GM18511 (cell line): ENCODE measurements at regions not wholly inside any gene's neighbourhood (a gene's known extent, or its start where the extent isn't known, plus 50 kb on each side); places are given as distances from the start of the nearest gene placed in this dataset.

Experiments used
- ATAC-seq: cut with Tn5 transposase; IDR thresholded peaks from one replicate; pipeline ENCODE4 v1.9.1; 2021; ENCODE audit warnings: mild to moderate bottlenecking, moderate library complexity; ENCODE audit not compliant: unreplicated experiment

DNA sequence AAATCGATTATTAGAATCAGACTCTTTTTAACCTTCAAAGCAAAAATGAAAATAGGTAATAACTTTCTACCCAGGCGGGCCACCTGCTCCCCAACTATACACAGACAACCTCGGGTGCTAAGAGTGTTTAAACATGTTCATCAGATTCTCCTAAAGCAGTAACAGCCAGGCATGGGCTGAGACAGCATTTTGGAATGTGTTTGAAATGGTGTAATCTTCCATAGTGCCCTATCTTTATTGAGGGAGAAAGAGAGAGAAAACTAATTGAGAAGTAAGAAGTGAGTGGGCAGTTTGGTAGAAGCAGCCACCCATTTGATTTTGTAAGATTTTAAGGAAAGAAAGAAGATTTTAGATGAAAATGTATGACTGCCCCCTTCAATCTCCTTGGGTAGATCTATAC, 196.1 kb upstream of the CTAGE1 start:
- ATAC-seq = no peak

DNA sequence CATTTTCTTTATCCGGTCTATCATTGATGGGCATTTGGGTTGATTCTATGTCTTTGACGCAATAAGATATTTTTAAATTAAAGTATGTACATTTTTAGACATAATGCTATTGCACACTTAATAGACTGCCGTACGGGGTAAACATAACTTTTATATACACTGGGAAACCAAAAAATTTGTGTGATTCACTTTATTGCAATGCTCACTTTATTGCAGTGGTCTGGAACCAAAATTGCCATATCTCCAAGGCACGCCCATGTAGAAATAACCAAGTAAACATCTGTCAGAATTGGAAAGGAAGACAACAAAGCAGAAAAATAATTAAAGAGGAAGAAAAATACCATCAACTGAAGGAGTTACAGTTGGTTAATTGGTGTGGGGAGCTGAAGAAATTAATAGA, 205.8 kb upstream of the CTAGE1 start:
- ATAC-seq = no peak

DNA sequence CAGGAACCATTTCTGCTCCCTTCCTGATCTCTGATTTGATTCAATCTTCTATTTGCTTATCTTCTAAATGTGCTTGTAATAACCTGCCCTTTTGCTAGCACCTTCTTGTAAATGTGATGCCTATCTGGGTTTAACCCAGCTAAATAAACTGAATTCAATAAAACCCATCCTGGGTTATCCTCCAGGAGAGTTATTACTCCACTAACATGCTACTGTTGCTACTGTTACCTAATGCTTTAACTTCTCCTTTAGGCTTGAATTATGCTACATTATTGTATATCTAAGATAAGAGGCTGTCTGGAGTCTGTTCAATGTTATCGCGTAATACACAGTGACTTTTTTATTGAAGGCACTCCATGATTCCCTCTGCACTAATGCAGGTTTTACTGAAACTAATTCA, 206.5 kb upstream of the CTAGE1 start:
- no peak for ATAC-seq

GRCh38 chr18:22625406-22625805, 207.7 kb upstream of the CTAGE1 start:
- ATAC-seq = no peak

DNA sequence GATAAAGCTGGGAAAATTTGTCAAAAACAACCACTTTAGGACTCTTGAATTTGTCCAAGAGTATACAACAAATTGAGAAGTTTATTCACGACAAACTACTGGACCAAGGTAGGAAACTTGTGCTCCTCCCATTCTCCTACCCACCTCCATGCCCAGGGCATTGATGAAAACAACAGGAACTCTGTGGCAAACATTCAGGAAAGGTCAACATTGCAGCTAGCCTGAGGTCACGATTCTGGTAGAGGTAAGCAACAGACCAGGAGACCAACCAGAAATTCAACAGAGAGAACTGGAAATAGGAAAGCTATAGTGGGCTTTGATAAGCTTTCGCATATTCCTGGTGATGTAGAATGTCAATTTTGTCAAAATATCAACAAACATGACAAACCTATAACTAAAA, 209.1 kb upstream of the CTAGE1 start:
- ATAC-seq = no peak

DNA sequence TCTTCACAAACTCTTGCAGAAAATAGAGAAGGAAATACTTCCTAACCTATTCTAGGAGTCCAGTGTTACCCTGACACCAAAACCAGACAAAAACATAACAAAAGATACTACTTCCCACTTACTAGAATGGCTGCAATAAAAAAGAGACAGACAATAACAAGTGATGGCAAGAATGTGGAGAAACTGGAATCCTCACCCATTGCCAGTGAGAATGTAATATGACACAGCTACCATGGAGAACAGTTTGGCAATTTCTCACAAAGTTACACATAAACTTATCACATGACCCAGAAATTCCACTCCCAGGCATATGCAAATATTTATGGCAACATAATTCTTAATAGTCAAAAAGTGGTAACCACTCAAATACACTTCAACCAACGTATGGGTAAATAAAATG, 209.8 kb upstream of the CTAGE1 start:
- no peak for ATAC-seq

DNA sequence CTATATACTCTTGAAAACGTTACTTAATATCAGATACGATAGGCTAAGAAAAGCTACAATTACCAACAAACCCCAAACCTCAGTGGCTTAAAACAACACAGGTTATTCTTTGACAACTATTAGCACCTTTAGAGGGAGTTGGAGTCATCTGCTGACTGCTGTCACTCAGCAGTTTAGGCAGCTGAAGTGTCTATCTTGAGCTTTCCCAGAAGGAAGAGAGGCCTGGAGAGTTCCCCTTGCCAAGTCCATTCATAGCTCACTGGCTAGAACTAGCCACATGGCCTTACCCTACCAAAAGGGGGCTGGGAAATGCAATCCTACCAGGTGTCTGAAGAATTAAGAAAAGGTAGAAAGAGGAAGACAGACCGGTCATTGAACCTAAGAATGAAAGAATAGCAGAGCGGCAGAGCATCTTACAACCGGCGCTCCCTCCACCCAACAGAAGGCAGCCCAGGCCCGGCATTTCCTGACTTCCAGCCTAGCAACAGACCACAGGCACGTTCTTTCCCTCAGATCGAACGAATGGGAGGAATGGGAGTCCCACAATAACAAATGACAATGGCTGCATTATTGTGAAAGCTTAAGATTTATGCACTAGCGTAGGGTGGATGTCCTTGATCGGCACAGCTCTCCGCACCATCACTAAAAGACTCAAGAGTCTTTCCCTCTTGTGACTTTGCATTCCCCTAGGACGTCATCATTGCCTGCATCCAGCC, 211.2 kb upstream of the CTAGE1 start:
- ATAC-seq = no peak

DNA sequence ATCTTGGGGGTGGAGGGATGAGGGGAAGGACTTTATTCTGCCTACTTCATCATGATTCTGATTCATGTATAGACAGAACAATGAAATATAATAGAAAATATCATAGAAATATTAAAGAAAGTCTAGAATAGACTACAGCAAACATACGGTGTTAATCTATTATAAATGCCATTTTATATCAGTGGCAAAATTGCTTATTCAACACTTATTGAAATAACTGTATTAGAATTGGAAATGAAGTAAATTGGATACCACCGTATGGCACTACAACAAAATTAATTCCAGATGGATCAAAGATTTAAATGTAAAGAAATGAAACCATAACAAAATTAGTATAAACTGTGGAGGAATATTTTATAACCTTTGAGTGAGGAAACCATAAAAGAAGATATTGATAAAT, 213.3 kb upstream of the CTAGE1 start:
- ATAC-seq = no peak

GRCh38 chr18:22632191-22632590, 214.5 kb upstream of the CTAGE1 start:
- ATAC-seq = no peak

GRCh38 chr18:22634464-22634863, 216.7 kb upstream of the CTAGE1 start:
- no peak for ATAC-seq

GRCh38 chr18:22637787-22638186, 220.1 kb upstream of the CTAGE1 start:
- no peak for ATAC-seq

DNA sequence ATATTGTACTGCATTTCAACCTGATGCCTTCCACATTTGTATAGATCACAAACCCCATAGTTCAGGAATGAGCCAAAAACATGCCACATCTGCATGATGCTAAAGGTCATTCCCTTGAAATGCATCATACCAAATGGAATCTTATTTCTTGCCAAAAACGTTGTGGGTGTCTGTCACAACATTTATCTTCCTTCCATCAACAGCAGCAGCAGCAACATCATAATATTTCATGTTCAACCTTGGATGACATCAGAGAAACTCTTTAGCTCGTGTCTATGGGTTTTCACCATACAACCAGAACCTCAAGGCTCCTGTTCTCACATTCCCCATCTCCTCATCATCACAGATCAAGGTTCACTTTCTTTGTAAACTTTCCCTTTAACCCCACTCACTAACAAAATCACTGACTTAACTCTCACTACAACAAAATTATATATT, 221.3 kb upstream of the CTAGE1 start:
- ATAC-seq = no peak

- no peak for ATAC-seq
Measured at GRCh38 chr18:22639561-22639960, 221.8 kb upstream of the CTAGE1 start.

DNA sequence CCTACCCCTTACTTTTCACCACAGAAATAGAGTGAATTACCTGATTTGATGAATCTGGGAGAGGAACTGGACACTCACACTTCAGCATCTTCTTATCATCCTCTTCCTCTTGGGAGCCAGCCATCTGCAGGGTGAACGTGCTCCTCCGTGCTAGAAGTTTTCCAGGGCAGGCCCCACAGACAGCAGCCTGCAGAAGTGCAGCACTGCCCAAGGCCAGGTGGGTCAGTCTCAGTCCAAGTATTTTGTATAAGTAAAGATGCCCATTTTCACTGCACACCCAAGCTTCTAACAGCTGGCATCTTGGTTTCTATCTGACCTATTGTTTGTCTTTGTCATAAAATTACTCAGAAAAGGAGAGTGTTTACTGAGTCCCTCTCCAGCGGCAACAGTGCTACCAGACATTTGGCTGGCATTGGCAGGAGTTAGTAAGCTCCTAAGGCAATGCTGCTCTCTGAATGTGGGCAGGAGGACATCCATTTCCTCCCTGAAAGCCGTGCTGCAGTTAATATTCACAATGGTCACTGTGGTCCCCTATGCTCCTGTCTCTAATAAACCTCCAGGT, 222.6 kb upstream of the CTAGE1 start:
- ATAC-seq = no peak

- ATAC-seq = no peak
Measured at GRCh38 chr18:22641958-22642357, 224.2 kb upstream of the CTAGE1 start.

DNA sequence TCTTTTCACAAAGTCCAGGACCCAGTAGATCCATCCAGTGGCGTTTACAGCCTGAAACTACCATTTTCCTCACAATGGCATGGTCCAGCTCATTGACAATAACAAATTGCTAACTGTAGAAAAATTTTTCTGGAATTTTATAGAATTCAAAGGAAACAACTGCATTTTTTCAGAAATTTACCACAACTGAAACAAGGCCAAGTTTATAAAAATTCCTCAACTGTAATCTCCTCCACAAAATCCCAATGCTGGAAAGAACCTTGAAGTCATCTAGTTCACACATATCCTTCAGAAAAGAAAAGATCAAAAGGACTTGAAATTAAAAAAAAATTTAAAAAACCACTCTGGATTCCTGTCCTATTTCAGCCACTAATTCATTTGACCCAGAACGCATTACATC, 226.0 kb upstream of the CTAGE1 start:
- ATAC-seq = no peak

DNA sequence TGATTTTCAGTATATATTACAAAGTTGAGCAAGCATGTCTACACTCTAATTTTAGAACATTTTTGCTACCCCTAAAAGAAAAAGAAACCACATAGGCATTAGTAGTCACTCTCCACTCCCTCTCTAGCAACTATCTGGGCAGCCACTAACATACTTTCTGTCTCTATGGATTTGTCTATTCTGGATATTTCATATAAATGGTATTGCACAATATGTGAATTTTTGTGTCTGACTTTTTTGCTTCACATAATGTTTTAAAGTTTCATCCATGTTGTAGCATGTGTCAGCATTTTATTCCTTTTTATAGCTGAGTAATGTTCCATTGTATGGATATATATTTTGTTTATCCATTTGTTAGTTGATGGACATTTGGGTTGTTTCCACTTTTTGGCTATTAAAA, 232.5 kb upstream of the CTAGE1 start:
- ATAC-seq = no peak

DNA sequence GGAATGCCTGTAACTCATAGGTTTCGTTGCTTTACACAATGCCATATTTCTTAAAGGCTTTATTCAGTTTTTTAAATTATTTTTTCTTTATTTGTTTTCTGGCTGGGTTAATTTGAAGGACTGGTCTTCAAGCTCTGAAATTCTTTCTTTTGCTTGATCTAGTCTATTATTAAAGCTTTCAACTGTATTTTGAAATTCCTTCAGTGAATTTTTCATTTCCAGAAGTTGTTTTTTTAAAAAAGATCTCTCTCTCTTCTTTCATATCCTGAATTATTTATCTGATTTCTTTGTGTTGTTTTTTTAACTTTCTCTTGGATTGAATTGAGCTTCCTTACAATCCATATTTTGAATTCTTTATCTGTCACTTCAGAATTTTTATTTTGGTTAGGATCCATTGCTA, 239.9 kb upstream of the CTAGE1 start:
- ATAC-seq = no peak

GRCh38 chr18:22658318-22658717, 240.6 kb upstream of the CTAGE1 start:
- no peak for ATAC-seq

DNA sequence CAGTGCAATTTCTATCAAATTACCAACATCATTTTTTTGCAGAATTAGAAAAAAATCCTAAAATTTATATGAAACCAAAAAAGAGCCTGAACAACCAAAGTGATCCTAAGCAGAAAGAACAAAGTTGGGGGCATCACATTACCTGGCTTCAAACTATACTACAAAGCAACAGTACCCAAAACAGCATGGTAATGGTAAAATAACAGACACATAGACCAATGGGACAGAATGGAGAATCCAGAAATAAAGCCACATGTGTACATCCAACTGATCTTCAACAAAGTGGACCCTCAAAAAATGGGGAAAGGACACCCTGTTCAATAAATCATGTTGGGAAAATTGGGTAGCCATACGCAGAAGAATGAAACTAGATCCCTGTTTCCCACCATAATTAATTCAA, 245.7 kb upstream of the CTAGE1 start:
- no peak for ATAC-seq

DNA sequence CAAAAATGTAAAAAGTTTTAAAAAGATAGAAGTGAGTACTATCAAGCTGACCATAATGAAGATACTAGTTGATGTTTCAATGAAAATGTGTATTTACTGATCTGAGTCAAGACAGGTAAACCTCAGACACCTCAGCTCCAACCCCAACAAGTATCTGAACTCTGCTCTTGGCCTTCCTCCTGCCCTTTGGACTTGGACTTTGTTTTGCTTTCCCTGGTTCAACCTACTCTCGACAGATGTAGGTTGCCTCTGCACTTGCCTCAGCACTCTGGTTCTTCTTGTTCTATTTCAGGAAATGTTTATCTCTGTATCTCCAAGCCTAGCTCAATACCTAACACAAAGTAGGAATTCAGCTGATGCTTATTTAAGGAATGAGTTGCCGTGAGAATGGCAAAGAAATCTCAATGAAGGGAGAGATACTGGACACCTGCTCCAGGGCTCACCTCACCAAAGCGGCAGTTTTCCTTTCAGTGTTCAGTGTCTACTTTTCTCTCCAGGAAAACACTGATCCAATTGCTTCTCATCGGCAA, 248.8 kb upstream of the CTAGE1 start:
- no peak for ATAC-seq

DNA sequence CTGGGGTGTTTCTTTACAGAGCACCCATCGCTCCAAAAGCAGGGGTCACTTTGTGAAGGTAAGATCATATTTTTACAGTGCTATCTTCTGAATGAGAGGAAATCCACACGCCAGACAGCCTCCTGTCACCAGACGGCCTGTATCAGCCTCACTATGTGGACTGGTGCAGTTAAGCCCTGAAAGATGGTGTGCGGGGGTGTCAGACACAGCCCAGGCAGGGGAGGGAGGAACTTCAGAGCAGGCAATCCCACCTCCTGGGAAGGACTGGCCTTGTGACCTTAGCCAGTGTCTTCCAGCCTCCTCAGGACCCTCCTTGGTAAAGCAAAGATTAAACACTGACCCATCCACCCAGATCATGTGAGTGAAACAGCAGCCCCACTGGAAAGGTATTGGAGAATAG, 249.4 kb upstream of the CTAGE1 start:
- no peak for ATAC-seq
